HG03095 (cell line): ENCODE measurements at regions not wholly inside any gene's neighbourhood (a gene's known extent, or its start where the extent isn't known, plus 50 kb on each side); places are given as distances from the start of the nearest gene placed in this dataset.
A peak's percentile ranks its signal among the peaks of the same experiment; 100 is the strongest.
"Not testable (repeated sequence)": the region's sequence is repeated elsewhere in the genome, so short reads cannot be mapped to it uniquely, and the experiment has no call there.

ENCODE experiments used
- ATAC-seq: cut with Tn5 transposase; IDR thresholded peaks from one replicate; pipeline ENCODE4 v1.9.1; 2021; ENCODE audit warnings: moderate library complexity; ENCODE audit not compliant: unreplicated experiment

GRCh38 chr9:42430674-42431615 is 247.5 kb downstream of the SPATA31A6 start:
- not testable (repeated sequence) for ATAC-seq

- ATAC-seq, result not testable (repeated sequence)
These were observed 248.2 kb downstream of the SPATA31A6 start for GRCh38 chr9:42431616-42432010.

GRCh38 chr9:42434844-42435714 is 251.6 kb downstream of the SPATA31A6 start:
- not testable (repeated sequence) for ATAC-seq

- not testable (repeated sequence) for ATAC-seq
These were observed 252.4 kb downstream of the SPATA31A6 start for GRCh38 chr9:42435715-42436342.

- not testable (repeated sequence) for ATAC-seq
These were observed 253.7 kb downstream of the SPATA31A6 start for GRCh38 chr9:42437057-42437759.

GRCh38 chr9:42442680-42443079 is 259.2 kb downstream of the SPATA31A6 start:
- not testable (repeated sequence) for ATAC-seq

- peak; percentile 59 for ATAC-seq
These were observed 260.0 kb downstream of the SPATA31A6 start for GRCh38 chr9:42443414-42443813.

- not testable (repeated sequence) for ATAC-seq
These were observed 278.0 kb downstream of the SPATA31A6 start for GRCh38 chr9:42461436-42461835.

- not testable (repeated sequence) for ATAC-seq
These were observed 278.4 kb downstream of the SPATA31A6 start for GRCh38 chr9:42461863-42462262.

GRCh38 chr9:42463981-42464380 is 280.5 kb downstream of the SPATA31A6 start:
- not testable (repeated sequence) for ATAC-seq

GRCh38 chr9:42470577-42470976 is 287.1 kb downstream of the SPATA31A6 start:
- ATAC-seq, result not testable (repeated sequence)

- ATAC-seq, result not testable (repeated sequence)
These were observed 307.5 kb downstream of the SPATA31A6 start for GRCh38 chr9:42490989-42491388.

- ATAC-seq, result not testable (repeated sequence)
These were observed 319.3 kb downstream of the SPATA31A6 start for GRCh38 chr9:42502620-42503264.

- ATAC-seq, result not testable (repeated sequence)
These were observed 324.7 kb downstream of the SPATA31A6 start for GRCh38 chr9:42508111-42508510.

- ATAC-seq, result not testable (repeated sequence)
These were observed 330.1 kb downstream of the SPATA31A6 start for GRCh38 chr9:42513535-42513934.

GRCh38 chr9:42534325-42534983 is 351.0 kb downstream of the SPATA31A6 start:
- not testable (repeated sequence) for ATAC-seq

- ATAC-seq, result not testable (repeated sequence)
These were observed 351.5 kb downstream of the SPATA31A6 start for GRCh38 chr9:42534984-42535325.

GRCh38 chr9:42550789-42551357 is 367.4 kb downstream of the SPATA31A6 start:
- not testable (repeated sequence) for ATAC-seq

GRCh38 chr9:42568530-42568929 is 385.1 kb downstream of the SPATA31A6 start:
- ATAC-seq, result not testable (repeated sequence)
